Pulmonary artery endothelial cell (primary cell): ENCODE measurements at regions not wholly inside any gene's neighbourhood (a gene's known extent, or its start where the extent isn't known, plus 50 kb on each side); places are given as distances from the start of the nearest gene placed in this dataset.

Experiments
- DNase-seq: peaks from one replicate; pipeline ENCODE4 v3.0.0-alpha.2; 2011; ENCODE audit warnings: low read depth, low spot score

DNA sequence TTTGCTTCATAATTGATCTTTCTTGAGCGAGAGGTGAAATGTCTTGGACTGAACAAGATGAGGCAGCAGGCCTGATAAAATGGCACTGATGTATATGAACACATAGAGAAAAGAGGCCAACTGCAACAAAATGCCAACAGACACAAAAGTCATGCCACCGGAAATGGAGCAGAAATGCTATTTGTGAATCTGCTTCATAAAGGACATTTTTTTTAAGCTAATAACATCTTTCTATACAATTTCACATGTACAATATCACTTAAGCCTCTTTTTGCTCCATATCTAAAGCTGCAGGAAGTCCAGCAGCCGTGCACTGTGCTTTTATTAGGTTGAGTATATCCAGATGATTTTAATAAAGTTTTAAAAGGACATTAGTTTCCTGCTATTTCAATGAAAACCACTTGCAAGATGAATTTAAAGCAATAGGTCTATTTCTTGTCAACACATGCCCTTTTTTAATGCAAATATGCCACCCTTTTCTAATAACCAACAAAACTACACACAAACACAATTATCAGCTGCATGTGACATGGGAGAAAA lies 169.2 kb upstream of the ADAMTS9 start:
- DNase-seq, result no peak

DNA sequence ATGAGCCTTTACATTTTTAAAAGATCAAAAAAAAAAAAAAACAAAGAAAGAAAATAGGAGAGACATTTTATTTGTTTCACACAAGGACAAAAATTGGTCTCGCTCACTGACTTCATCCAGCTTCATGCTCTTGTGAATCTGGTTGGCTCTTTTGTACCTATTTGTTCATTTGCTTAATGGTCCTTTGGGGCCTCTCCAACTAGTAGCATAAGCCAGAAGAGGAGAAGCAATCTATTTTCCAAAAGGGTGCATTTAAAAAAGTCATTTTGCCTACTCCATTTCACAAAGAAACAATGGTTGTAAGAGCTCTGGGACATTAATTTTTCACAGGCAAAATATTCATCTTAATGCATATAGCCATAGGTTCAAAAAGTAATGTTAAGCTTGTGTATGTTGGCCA lies 168.3 kb upstream of the ADAMTS9 start:
- DNase-seq, result no peak

DNA sequence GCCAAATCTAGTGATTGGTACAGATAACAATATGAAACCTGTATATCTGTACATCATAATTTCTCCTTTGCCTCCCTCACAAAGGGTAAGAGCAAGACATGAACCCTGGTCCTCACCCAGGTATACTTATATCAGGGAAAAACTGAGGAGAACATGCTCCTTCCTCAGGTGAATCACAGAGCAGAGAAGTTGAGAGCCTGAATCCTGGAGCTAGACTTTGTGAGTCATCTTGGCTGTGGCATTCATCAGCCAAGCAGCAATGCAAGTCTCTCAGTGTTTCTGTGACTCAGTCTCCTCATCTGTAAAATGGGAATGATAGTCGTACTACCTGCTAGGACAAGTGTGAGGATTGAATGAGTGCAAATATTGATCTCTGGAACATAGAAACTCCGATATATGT lies 165.7 kb upstream of the ADAMTS9 start:
- DNase-seq, result no peak

DNA sequence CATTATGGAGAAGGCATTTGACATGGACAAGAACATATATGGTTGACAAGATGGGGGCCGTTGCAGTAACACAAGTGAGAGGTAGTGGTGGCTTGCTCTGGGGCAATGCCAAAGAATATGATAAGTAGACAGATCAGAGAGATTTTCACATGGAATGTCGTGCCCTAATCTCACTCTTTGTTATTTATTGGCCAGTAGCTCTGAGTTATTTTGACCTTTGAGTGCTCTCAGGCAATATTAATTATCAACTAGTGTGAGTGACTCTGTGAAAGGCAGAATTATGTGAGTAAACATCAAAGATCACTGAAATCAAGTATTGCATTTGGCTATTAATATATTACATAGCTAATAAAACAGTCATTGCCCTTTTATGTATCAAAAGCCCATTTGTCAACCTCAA lies 164.9 kb upstream of the ADAMTS9 start:
- no peak for DNase-seq

DNA sequence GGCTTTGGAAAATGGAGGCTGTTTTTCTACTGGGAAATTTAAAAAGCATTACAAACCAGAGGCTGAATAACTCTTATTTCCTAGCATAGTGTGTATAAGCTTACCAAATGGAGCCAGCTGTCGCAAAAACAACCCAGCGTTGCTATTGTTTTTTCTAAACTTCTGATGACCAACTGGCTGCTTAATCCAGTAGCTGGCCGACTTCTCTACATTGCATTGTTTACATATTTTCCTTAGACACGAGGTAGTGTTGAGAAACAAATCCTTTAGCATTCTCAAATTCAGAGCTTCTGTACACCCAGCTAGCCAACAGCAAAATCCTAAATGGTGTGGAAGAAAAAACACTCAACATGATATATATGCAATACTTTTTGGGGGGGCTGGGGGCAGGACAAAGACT lies 161.0 kb upstream of the ADAMTS9 start:
- no peak for DNase-seq

DNA sequence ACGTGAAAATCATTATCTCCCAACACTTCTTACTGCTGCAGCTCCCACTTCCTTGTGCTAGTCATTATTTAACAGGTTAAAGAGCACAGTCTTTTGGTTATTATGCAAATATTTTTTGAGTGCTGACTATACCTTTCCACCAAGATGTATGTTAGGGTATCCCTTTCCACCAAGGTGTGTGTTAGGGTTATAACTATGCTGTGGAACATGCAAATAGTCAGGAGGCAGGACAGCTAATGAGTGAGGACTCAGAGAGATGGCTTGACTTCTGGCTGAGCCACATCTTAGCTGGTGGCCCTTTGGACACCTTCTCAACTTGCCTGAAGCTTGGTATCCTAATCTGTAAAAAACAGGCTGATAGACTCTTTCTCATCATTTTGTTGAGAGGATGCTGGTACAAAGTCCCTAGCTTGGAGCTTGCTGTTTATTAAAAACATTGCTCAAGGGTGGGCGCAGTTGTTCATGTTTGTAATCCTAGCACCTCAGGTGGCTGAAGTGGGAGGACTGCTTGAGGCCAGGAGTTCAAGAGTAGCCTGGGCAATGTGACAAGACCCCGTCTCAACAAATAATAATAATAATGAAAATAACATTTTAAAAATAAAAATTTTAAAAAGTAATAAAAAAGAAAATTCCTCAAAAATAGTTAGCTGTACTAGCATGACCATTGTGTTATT lies 160.5 kb upstream of the ADAMTS9 start:
- no peak for DNase-seq

DNA sequence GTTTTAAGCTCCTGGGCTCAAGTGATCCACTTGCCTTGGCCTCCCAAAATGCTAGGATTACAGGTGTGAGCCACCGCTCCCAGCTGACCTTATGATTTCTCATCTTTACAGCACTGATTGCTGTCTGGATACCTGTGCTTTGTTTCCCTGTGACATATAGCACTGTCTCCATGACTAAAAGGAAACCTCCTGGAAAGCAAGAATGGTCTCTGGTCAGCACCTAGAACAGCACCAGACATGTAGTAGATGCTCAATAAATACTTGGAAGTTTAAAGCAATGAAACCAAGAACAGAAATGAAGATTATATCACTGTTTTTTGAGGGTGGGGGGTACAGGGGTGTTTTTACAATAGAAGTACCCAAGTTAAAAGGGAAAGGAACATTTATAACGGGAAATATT lies 156.8 kb upstream of the ADAMTS9 start:
- no peak for DNase-seq

DNA sequence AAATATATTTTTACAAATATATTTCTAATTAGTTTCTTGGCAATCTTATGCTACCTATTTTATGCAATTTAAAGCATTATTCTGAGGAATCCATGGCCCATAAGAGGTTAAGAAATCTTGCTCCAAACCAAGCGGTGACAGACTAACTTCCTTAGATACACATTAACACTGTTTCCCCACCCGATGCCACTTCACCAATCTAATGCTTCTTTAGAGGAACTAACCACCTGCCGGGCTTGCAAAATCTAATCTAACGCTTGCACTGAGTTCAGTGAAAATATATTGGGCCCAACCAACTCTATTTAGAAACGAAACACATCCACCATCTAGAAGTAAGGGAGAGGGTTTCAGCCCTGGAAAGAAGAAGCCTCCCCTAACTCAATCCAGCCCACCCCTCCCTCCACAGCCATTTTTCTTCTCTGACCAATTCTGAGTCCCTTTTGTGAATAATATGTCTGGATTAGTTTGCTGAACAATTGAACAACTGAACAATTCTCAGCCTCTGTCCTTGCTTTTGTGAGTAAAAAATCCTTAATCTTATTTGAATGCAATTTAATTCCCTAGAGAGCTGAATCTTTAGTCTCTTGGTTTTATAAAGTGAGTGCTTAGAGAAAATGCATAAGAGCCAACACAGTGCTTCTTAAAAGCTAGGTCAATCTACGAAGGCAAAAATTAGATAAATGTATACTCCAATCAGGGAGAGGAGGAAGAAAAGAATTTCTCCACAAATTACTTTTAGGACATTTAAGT lies 150.4 kb upstream of the ADAMTS9 start:
- DNase-seq, result no peak

DNA sequence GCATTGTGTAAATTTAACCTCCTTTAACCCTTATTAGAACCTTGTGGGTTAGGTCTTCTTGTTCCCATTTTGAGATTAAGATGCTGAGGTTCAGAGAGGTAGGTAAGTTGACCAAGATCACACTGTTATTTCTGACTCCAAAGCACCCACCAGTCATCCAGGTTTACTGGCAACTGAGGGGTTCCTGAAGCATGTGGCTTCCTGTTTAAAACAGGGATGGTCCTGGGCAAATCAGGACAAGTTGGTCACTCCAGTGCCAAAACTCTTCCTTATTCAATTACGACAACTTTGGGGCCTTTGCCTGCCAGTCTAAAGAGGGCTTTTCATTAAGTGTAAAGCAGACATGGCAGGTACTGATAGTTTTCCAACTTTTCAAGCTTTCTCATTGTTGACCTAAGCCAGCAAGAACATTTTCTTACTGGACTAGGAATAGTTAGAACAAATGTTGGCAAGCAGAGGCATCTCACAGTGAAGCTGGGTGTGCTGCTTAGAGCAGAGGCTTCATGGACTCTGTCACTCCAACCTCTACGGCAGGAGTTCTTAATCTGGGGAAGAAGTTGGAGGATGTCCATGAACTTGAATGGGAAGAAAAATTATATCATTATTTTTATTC lies 149.4 kb upstream of the ADAMTS9 start:
- DNase-seq, result no peak

DNA sequence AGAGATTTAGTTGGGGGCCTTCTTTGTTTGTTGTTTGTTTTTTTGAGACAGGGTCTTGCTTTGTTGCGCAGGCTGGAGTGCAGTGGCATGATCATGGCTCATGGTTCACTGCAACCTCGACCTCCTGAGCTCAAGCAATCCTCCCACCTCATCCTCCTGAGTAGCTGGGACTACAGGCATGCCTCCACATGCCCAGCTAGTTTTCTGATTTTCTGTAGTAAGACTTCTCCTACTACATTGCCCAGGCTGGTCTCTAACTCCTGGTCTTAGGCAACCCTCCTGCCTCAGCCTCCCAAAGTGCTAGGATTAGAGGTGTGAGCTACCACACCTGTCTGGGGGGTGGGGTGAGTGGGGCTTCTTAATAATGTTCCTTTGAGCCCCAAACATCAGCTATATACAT lies 148.3 kb upstream of the ADAMTS9 start:
- DNase-seq, result no peak

DNA sequence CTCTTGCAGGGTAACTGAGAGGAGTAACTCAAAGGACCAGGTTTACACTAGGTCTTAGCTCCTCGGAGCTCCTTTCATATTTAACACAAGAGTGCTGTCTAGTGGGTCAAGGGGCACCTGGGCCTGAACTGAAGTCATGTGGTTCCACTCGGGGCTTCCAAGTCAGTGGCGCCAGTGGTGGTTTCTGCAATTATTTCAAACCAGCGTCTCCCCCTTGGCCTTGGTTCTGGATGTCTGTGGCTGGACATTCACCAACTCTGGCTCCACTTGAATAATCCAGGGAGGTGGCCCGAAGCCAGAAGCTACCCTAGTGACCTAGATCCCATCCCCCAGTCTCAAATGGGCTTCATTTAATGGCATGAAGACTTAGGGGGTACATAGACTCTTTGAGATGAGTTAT lies 144.3 kb upstream of the ADAMTS9 start:
- no peak for DNase-seq

DNA sequence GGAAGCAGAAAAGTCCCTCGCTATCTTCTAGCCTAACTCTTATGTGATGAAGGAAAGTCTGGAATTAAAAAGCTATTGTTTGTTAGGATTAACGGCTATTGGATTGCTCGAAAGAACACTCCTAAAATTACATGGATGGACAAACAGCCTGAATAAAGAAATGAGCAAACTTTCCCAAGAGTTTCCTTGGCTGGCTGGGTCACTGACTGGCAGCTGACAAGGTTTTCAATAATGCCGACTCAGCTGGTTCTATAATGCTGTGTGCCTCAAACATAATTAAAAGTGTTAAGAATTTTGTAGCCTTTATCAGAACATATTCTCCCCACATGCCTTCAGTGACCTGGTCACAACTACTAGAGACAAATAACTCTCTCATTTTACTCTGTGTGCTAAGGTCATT lies 142.9 kb upstream of the ADAMTS9 start:
- DNase-seq, result no peak

DNA sequence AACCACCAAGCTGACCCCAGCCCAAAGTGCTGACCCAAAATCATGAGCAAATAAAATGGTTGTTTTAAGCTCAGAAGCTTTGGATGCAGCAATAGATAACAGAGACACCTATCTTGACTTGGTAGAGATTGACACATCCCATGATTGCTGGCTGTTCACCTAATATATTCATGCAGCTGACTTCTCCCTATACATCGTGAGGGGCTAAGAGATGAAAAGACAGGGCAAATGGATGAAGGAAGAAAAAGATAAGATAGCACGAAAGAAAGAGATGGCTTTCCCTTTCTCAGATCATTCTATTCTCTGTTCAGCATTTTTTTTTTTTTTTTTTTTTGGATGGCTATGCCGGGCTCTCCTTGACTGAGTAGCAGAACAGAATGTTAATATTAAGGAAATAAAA lies 141.5 kb upstream of the ADAMTS9 start:
- DNase-seq, result no peak

DNA sequence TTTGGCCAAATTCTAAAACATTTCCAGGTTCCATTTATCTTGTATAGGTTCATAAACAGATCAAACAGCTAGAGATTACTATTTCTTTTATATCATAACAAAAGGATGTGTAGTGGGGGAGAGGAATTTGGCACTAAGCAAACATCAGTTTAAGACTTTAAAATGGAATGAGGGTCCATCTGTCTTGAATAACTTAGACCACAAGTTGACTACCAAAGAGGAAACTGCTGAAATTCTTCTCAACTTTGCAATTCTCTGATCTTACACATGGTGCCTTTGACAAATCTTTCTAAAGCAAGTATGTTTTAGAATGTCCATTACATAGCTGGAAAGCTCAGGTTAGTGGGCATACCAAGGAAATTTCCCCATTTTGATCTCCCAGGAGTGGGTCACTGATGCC lies 140.5 kb upstream of the ADAMTS9 start:
- no peak for DNase-seq

DNA sequence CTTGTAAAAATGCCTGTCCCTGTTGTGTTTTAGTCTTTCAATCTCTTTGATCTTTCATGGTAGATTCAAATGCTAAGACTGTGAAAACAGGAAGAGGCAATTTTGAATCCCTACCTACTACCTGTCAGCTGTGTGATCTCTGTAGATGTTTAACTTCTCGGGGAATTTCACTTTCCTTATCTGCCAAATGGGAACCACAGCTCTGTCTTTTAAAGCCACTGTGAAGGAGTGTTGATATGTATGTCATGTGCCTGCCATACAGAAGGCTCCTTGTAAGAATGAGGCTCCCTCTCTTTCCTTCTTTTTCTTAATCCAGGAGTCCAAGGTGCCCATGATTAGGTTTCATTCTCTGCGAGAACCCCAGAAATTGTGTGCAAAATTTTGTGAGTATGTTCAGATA lies 139.6 kb upstream of the ADAMTS9 start:
- DNase-seq, result no peak

DNA sequence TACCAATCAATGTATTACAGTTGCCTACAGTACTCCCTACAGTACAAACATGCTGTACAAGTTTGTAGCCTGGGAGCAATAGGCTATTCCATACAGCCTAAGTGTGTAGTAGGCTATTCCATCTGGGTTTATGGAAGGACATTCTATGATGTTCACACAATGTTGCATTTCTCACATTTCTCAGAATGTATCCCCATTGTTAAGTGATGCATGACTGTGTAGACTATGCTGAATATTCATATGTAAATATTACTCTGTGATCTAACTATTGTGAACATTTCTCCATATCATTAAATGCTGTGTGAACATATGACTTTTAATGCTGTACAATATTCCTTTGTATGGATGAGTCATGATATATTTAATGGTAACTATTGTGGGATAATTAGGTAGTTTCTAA lies 139.2 kb upstream of the ADAMTS9 start:
- DNase-seq, result no peak

DNA sequence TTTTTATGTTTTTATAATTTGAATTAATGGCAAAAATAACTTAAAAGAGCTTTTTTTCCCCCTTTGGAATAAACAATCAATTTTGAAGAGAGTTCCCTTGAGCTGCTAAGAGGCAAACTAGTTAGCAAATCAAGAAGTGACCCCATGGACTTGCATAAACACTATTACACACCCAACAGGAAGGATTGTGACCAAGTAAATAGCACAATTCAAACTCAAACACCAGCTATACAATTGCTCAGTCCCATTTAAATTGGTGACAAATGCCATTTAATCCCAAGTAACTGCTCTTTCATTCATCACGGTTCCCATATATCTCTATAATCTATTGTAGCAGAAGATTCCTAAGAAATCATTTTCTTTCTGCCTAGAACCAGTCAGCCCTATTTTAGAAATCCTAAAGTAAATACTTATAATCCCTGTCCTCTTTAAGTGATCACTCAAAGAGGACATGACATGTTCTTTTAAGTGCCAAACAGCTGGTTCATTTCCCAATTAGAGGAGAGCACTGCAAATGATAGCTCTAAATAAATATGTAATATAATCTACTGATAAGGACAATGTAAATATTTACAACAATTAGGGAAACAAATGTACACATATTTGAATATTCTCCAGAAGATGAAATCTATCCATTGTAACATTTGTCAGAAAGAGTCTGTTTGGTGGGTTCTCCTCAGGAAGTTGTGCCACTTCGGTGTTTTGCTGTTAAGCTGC lies 137.8 kb upstream of the ADAMTS9 start:
- no peak for DNase-seq

DNA sequence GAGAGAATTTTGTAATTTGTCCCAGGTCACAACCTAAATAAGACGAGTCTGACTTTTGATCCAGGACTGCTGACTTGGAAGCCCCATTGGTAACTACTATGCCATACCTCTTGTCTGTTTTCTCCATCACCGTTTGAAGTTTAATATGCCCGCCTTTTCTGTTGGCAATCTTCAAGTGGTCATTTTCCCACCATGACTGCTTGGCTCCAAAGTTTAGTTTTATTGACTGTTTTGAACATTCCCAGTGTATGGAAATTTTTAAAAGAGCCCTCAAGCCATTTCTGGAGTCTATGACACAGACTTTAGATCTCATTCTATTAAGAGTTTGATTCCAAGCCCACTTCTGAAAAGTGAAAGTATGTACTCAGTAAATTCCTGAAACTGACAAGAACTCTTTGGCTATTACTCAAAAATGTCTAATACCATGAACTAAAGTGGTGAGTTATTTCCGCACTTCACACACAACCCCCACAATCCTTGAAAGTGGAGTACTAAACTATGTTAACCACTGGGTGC lies 136.7 kb upstream of the ADAMTS9 start:
- peak; percentile 11 for DNase-seq

DNA sequence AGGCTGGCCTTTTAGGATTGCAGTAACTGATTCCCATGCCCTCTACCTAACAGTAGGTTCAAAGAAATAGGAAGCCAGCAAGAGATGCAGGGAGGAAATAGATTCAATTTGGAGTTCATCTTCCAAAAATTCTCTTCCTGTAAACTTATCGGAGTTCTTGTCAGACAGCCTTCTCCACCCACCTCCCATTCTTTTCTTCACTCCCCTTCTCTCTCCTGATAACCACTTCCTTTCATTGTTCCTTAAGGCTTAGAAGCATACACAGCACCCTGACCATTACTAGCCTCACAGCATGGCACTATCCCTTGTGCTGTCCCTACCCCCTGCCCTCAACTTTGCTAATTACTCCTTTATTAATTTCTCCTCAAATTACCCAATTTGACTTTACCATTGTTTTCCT lies 130.4 kb upstream of the ADAMTS9 start:
- DNase-seq, result no peak

DNA sequence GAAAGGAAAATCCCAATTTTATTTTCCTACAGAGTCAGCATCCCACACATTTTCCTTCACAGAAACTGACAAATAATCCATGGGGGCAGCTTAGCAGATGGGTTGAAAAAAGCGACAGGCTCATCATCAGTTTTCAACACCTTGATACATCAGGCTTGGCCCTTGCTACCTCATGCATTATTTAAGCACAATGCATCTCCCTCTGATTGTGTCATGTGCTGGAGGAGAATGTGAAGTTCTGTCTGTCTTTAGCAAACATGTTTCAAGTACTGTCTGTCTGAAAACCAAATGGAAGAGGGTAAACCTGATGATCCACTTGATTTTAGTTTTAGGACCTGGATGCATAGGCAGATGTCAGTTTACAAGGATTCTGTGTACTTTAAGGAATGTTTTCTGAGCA lies 128.6 kb upstream of the ADAMTS9 start:
- no peak for DNase-seq

DNA sequence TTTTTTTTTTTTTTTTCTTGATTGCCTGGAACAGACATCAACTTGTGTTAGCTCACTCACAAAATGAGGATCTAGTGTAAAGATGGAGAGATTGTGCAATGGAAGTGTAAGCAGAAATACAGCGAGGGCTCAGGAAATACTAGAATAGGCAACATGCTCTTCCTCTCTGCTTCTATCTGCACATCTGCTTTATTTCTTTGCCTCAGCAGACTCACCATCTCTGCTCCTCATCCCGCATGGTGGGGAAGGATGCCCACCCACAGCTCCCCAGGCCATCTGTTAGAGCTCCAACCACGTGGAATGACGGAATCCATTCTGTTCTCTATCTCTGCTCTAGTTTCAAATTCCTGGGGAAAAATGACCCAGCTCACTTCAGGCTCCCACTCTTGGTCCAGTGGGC lies 128.0 kb upstream of the ADAMTS9 start:
- DNase-seq, result no peak

DNA sequence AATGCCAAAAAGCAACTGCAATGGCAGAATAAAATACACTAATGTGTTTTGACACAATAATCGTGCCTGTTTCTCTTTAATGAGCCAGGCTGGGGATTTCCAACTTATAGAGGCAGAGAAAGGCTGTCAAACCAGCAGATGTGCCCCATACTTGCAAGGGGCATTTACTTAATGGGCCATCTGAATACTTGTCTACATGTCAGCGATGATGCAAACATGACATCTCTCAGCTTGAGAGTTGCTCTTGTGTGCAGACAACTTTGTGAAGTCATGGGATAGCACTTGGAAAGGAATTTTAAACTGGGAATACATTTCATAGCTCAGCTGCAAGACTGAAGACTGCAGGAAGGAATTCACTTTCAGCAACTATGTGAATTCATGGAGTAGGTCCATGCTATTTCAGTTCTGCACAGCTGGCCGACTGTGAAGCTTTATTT lies 127.4 kb upstream of the ADAMTS9 start:
- DNase-seq, result no peak
